Globus pallidus (tissue), 1 donor: ENCODE measurements at regions not wholly inside any gene's neighbourhood (a gene's known extent, or its start where the extent isn't known, plus 50 kb on each side); places are given as distances from the start of the nearest gene placed in this dataset.
"Not testable (repeated sequence)": the region's sequence is repeated elsewhere in the genome, so short reads cannot be mapped to it uniquely, and the experiment has no call there.

Source experiments
- DNase-seq: peaks from one replicate; pipeline ENCODE4 v3.0.0-alpha.2; 2015; ENCODE audit warnings: low spot score

GRCh38 chr13:81382246-81382645 lies 1041.3 kb upstream of the SPRY2 start:
- no peak for DNase-seq

- no peak for DNase-seq
These were observed 1040.6 kb upstream of the SPRY2 start for GRCh38 chr13:81381560-81381959.

- no peak for DNase-seq
These were observed 1038.3 kb upstream of the SPRY2 start for GRCh38 chr13:81379183-81379582.

- DNase-seq, result no peak
These were observed 1037.0 kb upstream of the SPRY2 start for GRCh38 chr13:81377921-81378320.

DNA sequence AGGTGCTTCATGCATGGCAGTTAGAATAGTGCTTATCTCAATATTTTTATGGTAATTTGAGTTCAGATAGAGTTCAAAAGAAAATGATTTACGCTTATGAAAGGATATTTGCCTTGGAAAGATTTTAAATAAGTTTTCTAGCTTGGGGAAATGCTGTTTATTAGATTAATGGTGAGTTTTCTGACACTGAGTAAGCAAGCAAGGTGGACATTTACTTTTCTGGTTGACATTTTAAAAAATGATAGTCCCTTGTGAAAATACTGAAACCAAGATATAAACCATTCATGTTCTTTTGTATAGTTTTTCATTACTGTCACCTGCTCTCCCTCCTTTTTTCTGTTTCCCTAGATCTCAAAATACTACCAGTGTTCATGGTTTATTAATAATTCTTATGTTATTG lies 1034.8 kb upstream of the SPRY2 start:
- no peak for DNase-seq

DNA sequence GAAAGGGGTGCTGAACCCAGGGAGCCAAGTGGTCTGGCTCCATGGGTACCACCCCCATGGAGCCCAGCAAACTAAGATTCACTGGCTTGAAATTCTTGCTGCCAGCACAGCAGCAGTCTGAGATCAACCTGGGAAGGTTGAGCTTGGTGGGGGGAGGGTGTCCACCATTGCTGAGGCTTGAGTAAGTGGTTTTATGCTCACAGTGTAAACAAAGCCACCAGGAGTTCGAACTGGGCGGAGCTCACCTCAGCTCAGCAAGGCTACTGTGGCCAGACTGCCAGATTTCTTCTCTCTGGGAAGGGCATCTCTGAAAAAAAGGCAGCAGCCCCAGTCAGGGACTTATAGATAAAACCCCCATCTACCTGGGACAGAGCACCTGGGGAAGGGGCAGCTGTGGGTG lies 1021.8 kb upstream of the SPRY2 start:
- DNase-seq, result not testable (repeated sequence)

DNA sequence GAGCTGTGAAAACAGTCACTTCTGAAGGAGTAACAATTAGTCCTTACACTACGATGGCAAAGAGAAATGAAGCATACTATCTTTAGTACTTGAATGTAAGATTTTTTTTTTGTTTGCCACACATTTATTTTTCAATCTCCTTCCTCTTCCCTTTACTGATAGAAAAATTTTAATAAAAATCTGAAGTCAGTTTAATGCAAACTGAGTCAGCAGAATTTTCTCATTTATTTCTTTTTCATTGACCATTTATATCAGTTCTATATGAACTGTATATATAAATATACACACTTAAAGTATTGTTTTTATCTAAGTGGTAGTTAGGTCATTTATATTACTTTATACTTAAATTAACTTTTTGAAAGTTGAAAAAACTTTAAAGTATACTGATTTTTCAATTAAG lies 1009.1 kb upstream of the SPRY2 start:
- DNase-seq, result no peak

- not testable (repeated sequence) for DNase-seq
These were observed 999.5 kb upstream of the SPRY2 start for GRCh38 chr13:81340118-81341069.

DNA sequence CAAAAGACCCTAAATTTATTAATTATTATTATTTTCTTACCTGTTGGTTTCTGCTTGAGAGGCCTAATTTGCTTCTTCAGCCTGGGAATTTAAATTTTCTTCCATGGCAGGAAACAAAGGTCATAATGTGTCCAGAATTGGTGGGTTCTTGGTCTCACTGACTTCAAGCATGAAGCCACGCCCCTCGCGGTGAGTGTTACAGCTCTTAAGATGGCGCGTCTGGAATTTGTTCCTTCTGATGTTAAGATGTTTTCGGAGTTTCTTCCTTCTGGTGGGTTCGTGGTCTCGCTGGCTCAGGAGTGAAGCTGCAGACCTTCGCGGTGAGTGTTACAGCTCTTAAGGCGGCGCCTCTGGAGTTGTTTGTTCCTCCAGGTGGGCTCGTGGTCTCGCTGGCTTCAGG lies 998.7 kb upstream of the SPRY2 start:
- not testable (repeated sequence) for DNase-seq

GRCh38 chr13:81334481-81334880 lies 993.6 kb upstream of the SPRY2 start:
- no peak for DNase-seq

- DNase-seq, result no peak
These were observed 986.0 kb upstream of the SPRY2 start for GRCh38 chr13:81326913-81327312.

DNA sequence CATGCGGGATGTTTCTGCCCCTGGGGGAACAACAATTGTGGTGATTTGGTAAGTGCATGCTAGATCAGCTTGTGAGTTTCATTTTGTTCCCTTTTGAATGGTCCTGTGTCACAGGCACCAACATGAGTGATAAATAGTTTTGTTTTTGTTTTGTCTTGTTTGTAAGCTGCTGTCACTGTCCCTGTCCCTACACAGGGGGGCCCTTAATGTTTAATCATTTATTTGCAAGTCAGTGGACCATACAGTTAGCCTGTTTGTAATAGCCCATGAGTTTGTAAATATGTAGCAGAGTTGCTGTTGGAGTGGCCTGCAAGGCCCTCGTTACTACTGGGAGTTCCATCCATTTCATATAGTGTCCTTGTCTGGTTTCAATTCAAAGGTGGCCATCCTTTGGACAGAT lies 979.6 kb upstream of the SPRY2 start:
- DNase-seq, result no peak

DNA sequence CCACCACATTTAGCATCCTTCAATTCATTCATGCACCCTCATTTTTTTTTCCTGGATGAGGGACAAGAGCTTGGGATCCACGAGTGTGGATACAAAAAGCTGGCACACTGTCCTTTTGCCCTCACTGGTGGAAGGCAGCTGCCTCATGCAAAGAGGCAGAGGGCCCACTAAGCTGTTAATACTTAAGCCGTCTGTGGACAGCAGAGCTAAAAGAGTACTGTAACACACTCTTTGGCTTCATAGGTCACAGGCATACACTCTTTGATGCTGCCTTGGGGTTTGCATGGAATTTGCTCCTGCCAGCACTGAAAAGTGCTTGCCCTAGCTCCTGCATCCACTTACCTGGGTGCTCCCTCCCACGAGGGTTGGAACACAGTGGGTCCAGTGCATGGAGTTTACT lies 978.4 kb upstream of the SPRY2 start:
- DNase-seq, result no peak

- no peak for DNase-seq
These were observed 977.5 kb upstream of the SPRY2 start for GRCh38 chr13:81318231-81319019.

GRCh38 chr13:81314461-81314860 lies 973.5 kb upstream of the SPRY2 start:
- DNase-seq, result no peak

- no peak for DNase-seq
These were observed 965.0 kb upstream of the SPRY2 start for GRCh38 chr13:81305928-81306327.

DNA sequence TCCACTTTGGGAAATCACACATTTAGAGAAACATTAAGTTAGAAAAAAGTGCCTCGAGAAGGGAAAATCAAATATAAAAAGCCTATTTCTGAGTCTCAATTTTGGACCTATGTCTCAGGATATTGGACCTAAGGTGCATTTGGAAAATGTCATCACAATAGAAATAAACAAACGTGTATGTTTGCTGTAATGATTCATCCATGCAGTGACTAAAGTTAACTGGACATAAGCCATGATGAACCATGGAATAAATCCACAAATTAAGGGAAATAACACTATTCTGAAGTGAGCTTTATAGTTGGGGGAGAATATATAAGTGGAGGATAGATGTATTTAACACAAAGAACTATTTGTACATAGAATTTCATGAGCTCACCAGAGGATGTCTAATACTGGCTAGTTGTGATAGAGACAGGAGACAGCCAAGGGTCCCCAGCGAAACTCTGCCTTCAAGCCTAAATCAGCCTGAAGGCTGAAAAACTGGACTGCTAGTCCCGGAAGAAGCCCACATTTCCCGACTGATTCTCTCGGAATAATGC lies 963.3 kb upstream of the SPRY2 start:
- no peak for DNase-seq

DNA sequence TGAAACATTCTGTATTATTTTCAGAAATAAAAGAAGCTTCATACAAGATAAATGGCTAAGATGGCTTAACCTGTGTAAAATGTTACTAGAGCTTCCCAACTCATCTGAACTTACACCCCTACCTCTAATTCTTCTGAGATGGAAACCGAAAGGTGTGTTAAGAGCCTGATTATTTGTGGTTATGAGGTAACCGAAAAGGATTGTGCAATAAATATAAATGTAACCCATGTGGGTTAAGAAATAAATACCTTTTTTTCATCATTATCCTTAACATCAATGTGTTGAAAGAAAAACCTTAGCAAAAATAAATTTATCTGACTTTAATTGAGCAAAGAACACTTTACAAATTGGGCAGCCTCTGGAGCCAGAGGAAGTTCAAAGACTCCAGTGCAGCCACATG lies 961.8 kb upstream of the SPRY2 start:
- no peak for DNase-seq

DNA sequence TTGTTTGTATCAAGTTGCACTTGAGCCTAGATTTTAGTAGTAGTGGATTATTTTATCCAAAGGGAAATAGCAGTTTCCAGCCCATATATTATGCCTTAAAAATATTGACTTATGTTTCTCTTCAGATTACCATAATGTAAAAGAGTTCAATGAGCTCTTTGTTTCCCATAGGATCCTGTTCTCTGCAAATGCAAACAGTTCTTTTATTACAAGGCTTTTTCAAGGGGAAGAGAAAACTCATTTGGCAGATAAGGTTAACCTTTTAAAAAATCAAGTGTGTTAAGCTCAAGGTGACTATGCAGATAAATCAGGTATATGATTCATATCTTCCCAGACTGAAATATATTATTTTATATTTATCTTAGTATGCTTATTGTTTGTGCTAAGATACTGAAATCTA lies 961.2 kb upstream of the SPRY2 start:
- DNase-seq, result no peak

DNA sequence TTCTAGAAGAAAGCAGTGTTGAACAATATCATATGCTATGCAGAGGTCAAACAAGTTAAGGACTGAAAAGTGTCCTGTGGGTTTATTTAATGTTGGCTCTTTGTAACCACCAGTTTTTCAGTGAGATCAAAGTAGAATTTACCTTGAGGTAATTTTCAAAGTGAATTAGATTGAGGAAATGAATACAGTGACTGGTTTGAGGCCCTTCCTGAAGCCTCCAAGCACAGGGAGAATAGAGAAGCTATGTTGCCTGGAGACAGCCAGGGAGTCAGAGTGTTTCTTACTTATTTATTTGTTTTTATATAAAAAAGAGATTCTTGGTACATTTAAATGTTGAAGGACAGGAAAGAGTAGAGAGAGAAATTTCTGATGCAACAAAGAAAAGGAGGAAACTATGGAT lies 954.3 kb upstream of the SPRY2 start:
- no peak for DNase-seq

- DNase-seq, result no peak
These were observed 952.8 kb upstream of the SPRY2 start for GRCh38 chr13:81293594-81294164.

DNA sequence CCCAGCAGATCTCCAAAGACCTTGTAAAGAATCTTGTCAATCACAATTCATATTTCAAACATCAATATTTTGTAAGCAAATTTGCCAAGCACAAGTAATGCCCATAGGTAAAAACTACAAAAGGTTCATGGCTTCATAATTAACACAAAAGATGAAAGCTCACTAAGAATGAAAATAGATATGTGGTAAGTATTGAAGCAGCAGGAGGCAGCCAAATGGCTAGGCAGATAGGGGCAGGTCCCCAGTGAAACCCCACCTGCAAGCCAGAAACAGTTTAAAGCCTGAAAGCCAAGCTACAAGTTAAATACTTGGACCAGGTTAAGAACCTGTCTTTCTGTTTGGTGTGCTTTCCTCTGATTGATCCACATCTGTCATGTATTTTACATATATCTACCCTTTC lies 942.6 kb upstream of the SPRY2 start:
- DNase-seq, result no peak

GRCh38 chr13:81283062-81283461 lies 942.1 kb upstream of the SPRY2 start:
- no peak for DNase-seq
